GM13976 (cell line): ENCODE measurements at regions not wholly inside any gene's neighbourhood (a gene's known extent, or its start where the extent isn't known, plus 50 kb on each side); places are given as distances from the start of the nearest gene placed in this dataset.

Source experiments
- DNase-seq: peaks from one replicate; pipeline ENCODE4 v3.0.0; 2012; ENCODE audit warnings: low spot score
- in situ Hi-C: fragments of 300-500 bp; cut with MboI; formaldehyde crosslinking; loops from one replicate; pipeline ENCODE4 v1.12.0; 2022; ENCODE audit warnings: low sequenced_read_pairs, mixed read lengths, inconsistent platforms; ENCODE audit not compliant: unreplicated experiment
- TF ChIP-seq, protein P1 (sequence below): IDR thresholded peaks from 2 replicates; pipeline ENCODE4 v1.5.1; 2012; ENCODE audit warnings: borderline replicate concordance, mild to moderate bottlenecking; ENCODE audit not compliant: insufficient read depth; ENCODE audit errors: extremely low read depth, missing control alignments, control extremely low read depth

DNA sequence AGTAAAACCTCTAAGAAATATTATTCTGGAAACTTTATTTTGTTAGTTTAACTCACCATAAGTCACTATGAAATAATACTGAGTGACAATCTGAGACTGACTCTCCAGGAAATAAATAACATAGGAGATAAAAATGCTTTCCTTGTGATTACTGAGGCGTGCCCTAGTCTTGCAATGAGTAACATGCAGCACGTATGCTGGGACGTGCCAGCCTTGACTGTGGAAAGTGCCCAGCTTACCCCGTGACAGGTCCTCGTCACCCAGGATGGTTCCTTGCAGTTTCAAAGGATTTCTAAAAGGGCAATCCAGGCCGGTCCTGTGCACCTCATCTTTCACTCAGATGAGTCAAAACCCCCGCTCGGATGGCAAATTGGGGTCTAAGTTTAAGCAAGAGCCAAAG is 720.8 kb upstream of the ADAMTS16 start:
- no peak for DNase-seq
- TF ChIP-seq, protein P1, sequence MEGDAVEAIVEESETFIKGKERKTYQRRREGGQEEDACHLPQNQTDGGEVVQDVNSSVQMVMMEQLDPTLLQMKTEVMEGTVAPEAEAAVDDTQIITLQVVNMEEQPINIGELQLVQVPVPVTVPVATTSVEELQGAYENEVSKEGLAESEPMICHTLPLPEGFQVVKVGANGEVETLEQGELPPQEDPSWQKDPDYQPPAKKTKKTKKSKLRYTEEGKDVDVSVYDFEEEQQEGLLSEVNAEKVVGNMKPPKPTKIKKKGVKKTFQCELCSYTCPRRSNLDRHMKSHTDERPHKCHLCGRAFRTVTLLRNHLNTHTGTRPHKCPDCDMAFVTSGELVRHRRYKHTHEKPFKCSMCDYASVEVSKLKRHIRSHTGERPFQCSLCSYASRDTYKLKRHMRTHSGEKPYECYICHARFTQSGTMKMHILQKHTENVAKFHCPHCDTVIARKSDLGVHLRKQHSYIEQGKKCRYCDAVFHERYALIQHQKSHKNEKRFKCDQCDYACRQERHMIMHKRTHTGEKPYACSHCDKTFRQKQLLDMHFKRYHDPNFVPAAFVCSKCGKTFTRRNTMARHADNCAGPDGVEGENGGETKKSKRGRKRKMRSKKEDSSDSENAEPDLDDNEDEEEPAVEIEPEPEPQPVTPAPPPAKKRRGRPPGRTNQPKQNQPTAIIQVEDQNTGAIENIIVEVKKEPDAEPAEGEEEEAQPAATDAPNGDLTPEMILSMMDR = no peak
- in situ Hi-C loops = no loop called here

DNA sequence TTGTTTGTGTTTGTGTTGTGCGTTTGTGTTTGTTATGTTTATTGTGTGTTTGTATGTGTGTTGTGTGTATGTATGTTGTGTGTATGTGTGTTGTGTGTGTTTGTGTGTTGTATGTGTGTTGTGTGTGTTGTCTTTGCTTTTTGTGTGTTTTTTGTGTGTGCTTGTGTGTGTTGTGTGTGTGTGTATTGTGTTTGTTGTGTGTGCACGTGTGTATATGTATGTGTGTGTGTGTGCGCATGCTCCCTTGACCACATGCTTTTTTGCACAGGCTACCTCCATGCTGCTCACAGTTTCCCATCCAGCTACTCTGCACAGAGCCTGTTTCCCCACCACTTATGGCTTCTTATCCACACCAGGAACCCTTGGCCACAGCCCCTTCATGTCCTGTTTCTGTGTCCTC is 720.0 kb upstream of the ADAMTS16 start:
- TF ChIP-seq, protein P1 = no peak
- in situ Hi-C loops = no loop called here
- no peak for DNase-seq

DNA sequence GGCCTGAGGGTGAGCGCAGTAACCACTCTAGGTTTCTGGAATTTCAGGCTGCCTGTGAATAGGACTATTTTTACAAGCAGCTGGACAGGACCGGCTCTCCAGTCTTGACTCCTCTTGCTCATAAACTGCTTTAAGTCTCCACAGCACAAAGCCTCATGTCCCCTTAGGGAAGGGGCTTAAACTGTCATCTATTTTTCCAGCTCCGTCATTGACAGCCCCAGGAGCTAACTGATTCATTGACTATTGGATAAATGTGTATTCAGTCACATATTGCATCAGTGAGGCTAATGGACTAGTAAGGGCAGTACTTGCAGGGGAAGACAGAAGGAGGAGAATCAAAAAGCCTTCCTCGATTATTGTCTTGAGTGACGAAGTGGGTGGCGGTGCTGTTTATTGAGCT is 719.4 kb upstream of the ADAMTS16 start:
- in situ Hi-C loops = no loop called here
- TF ChIP-seq, protein P1 = no peak
- no peak for DNase-seq

DNA sequence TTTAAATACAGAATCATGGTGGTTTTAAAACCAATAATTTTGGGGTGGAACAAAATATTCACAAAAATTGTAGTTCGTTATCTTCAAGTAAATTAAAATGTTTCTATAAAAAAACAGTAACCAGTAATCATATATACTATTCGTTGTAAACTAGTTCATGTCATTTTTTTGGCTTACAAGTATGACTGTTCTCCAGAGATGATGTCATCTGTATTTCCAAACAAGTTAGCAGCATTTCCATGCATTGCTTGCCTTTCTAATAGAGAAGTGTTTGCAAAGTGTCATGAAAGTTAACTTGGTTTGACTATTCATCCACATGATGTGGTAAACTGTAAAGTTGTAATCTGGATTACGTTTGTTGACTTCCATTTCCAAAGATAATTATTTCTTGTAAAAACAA is 717.9 kb upstream of the ADAMTS16 start:
- DNase-seq = no peak
- in situ Hi-C loops = no loop called here
- TF ChIP-seq, protein P1 = no peak

DNA sequence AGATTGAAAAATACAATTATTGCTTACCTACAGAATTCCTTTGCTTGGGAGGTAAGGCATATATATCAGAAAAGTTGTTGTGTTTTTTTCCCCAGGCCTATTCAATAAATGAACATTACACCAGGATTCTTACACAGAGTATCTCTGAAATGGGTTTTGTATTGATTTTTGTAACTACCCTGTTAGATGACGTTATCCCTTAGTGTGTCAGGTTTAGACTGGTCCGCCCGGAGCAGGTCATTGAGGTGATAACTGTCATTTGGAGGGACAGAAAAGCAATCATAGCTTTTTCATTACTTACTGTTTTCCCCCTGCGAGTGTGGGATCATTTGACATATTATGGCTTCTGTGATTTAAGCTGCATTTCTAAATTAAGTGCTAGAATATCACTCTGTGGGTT is 715.2 kb upstream of the ADAMTS16 start:
- in situ Hi-C loops = no loop called here
- TF ChIP-seq, protein P1 = no peak

DNA sequence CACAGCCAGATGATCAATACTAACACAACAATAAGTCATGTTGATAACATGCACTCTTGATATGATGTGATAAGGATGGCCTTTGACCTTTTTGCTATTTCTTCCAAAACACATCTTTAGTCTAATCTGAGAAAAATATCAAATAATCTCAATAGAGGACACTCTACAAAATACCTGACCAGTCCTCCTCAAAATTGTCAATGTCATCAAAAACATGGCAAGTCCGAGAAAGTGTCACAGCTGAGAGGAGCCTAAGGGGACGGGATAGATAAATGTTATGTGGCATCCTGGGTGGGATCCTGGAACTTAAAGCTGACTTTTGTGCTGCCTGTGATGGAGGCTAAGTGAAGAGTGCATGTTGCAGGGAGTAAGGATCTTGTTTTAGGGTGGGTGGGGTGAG is 699.6 kb upstream of the ADAMTS16 start:
- in situ Hi-C loops = no loop called here
- no peak for DNase-seq
- TF ChIP-seq, protein P1 = no peak

More for the DNA sequence above, 715.2 kb upstream of the ADAMTS16 start:
- DNase-seq = no peak

DNA sequence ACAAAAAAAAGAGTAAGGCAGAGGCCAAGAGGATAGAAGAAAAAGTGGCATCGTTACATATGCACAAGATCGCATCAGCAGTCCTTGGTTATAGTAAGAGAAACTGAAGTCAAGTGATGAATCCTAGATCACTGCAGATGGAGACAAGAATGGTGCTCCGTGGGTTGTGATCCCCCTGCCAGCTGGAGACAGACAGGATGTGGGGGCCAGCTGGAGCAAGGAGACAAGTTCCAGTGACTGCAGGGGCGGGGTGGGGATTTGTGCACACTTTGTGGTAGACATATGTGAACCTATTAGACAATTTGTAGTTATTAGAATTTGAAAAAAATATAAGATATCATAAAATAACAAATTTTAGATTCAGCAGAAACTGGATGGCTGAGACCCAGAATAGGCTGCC is 697.9 kb upstream of the ADAMTS16 start:
- in situ Hi-C loops = no loop called here
- TF ChIP-seq, protein P1 = no peak
- DNase-seq = no peak
